IMR-90 (cell line): ENCODE measurements at regions not wholly inside any gene's neighbourhood (a gene's known extent, or its start where the extent isn't known, plus 50 kb on each side); places are given as distances from the start of the nearest gene placed in this dataset.

Experiments used
- ATAC-seq: fragments of 200-7000 bp; cut with Tn5 transposase; 2 replicates; pipeline ENCODE4 v1.9.1; 2020; ENCODE audit warnings: low read depth, mild to moderate bottlenecking, moderate library complexity
- BruUV-seq: library from RNA; stranded (reverse); fragments of 400-500 nt; replicated peaks from 2 replicates; lab custom pipeline; 2021; lab: Mats Ljungman, UMichigan
- CTCF ChIA-PET: fragments of 300-600 bp; formaldehyde crosslinking; extraction: SDS; loops from one replicate; lab custom pipeline; 2021; ENCODE audit warnings: antibody characterized with exemption; lab: Yijun Ruan, JAX
- POLR2A ChIA-PET: fragments of 300-600 bp; sonication (Branson Sonifier 250); formaldehyde crosslinking; loops from one replicate; lab custom pipeline; 2022; ENCODE audit warnings: antibody characterized with exemption; ENCODE audit not compliant: unreplicated experiment; lab: Charles Lee
- DNase-seq: peaks from one replicate; pipeline ENCODE4 v3.0.0; 2013
- H2AFZ ChIP-seq: replicated peaks from 2 replicates; pipeline ENCODE3; 2013; ENCODE audit warnings: low read length, mild to moderate bottlenecking; ENCODE audit not compliant: poor library complexity
- H2AK5ac ChIP-seq: 2 replicates; pipeline ENCODE4 v1.6.1; 2013; ENCODE audit warnings: low read depth, low read length, inconsistent platforms
- H2AK9ac ChIP-seq: replicated peaks from 2 replicates; pipeline ENCODE3; 2013; ENCODE audit warnings: mild to moderate bottlenecking, low read depth, low read length, moderate library complexity; ENCODE audit not compliant: poor library complexity
- H2BK120ac ChIP-seq: 2 replicates; pipeline ENCODE4 v1.6.1; 2013; ENCODE audit warnings: low read depth, low read length, inconsistent platforms
- H2BK15ac ChIP-seq: 3 replicates; pipeline ENCODE4 v1.6.1; 2013; ENCODE audit warnings: low read depth, low read length, inconsistent platforms
- H2BK20ac ChIP-seq: 2 replicates; pipeline ENCODE4 v1.6.1; 2013; ENCODE audit warnings: low read depth, mild to moderate bottlenecking, inconsistent platforms, low read length, moderate library complexity
- H2BK5ac ChIP-seq: 2 replicates; pipeline ENCODE4 v1.6.1; 2013; ENCODE audit warnings: mild to moderate bottlenecking, low read depth, low read length, inconsistent platforms; ENCODE audit not compliant: poor library complexity, severe bottlenecking
- H3K14ac ChIP-seq: replicated peaks from 2 replicates; pipeline ENCODE4 v1.6.1; 2013; ENCODE audit warnings: low read depth, low read length, inconsistent platforms
- H3K18ac ChIP-seq: 2 replicates; pipeline ENCODE4 v1.6.1; 2013; ENCODE audit warnings: low read depth, low read length, control low read depth
- H3K23ac ChIP-seq: 2 replicates; pipeline ENCODE4 v1.6.1; 2013; ENCODE audit warnings: low read depth, low read length, inconsistent platforms
- H3K27ac ChIP-seq: 2 replicates; pipeline ENCODE4 v1.5.1; 2013; ENCODE audit warnings: mild to moderate bottlenecking, control low read depth, low read length; ENCODE audit not compliant: insufficient read depth
- H3K27me3 ChIP-seq: 2 replicates; pipeline ENCODE4 v1.6.1; 2013; ENCODE audit warnings: low read length; ENCODE audit not compliant: control insufficient read depth, insufficient read depth
- H3K36me3 ChIP-seq: 2 replicates; pipeline ENCODE4 v1.6.1; 2013; ENCODE audit warnings: low read length, mixed read lengths; ENCODE audit not compliant: control insufficient read depth, insufficient read depth
- H3K4ac ChIP-seq: 2 replicates; pipeline ENCODE4 v1.6.1; 2013; ENCODE audit warnings: low read depth, low read length, inconsistent platforms
- H3K4me1 ChIP-seq: 2 replicates; pipeline ENCODE4 v1.6.1; 2013; ENCODE audit warnings: low read length, mixed read lengths; ENCODE audit not compliant: control insufficient read depth, insufficient read depth
- H3K4me2 ChIP-seq: 2 replicates; pipeline ENCODE4 v1.6.1; 2013; ENCODE audit warnings: low read depth, mild to moderate bottlenecking, control low read depth, low read length, moderate library complexity
- H3K4me3 ChIP-seq: 2 replicates; pipeline ENCODE4 v1.5.1; 2013; ENCODE audit warnings: low read depth, mild to moderate bottlenecking, control low read depth, low read length, moderate library complexity; ENCODE audit not compliant: insufficient read depth
- H3K56ac ChIP-seq: 2 replicates; pipeline ENCODE4 v1.6.1; 2013; ENCODE audit warnings: low read length, inconsistent platforms; ENCODE audit not compliant: insufficient read depth; ENCODE audit errors: extremely low read depth
- H3K79me1 ChIP-seq, 2 experiments: 2 replicates each; pipeline ENCODE4 v1.6.1; 2013; ENCODE audit warnings: low read length in 2 of 2, inconsistent platforms in 1 of 2, low read depth in 1 of 2
- H3K9ac ChIP-seq: 2 replicates; pipeline ENCODE4 v1.6.1; 2013; ENCODE audit warnings: low read depth, low read length, control low read depth
- H3K9me1 ChIP-seq: 2 replicates; pipeline ENCODE4 v1.6.1; 2013; ENCODE audit warnings: low read length, inconsistent platforms; ENCODE audit not compliant: insufficient read depth
- H3K9me3 ChIP-seq: 2 replicates; pipeline ENCODE4 v1.6.1; 2013; ENCODE audit warnings: low read length; ENCODE audit not compliant: control insufficient read depth, insufficient read depth
- H4K20me1 ChIP-seq: 2 replicates; pipeline ENCODE4 v1.6.1; 2013; ENCODE audit warnings: low read length, inconsistent platforms; ENCODE audit not compliant: insufficient read depth
- H4K5ac ChIP-seq: 2 replicates; pipeline ENCODE4 v1.6.1; 2013; ENCODE audit warnings: mild to moderate bottlenecking, low read depth, low read length, control low read depth
- H4K8ac ChIP-seq, 2 experiments: 2 replicates each; pipeline ENCODE4 v1.6.1; 2013; ENCODE audit warnings: low read depth in 2 of 2, low read length in 2 of 2, control low read depth in 1 of 2, inconsistent platforms in 1 of 2
- H4K91ac ChIP-seq: 2 replicates; pipeline ENCODE4 v1.6.1; 2013; ENCODE audit warnings: low read depth, low read length, inconsistent platforms; ENCODE audit not compliant: insufficient read depth
- ELK1 ChIP-seq: fragments of 150-350 bp; IDR thresholded peaks from 2 replicates; pipeline ENCODE4 v1.6.1; 2016; ENCODE audit warnings: low read depth, mild to moderate bottlenecking, low read length, moderate library complexity, borderline replicate concordance
- POLR2A ChIP-seq: IDR thresholded peaks from 2 replicates; pipeline ENCODE4 v1.6.1; 2012; ENCODE audit warnings: mild to moderate bottlenecking, low read depth, low read length
- WGBS, 2 experiments: methylation state at CpG; one replicate each; pipeline versions ENCODE4 v1.1.5 to v1.1.7; 2013; ENCODE audit warnings: missing lambda C conversion rate in 2 of 2; ENCODE audit not compliant: insufficient read length in 1 of 2; ENCODE audit errors: extremely low coverage in 2 of 2; 5-methylcytosine and 5-hydroxymethylcytosine counted together
- dilution Hi-C: fragments of 300-500 bp; cut with HindIII; formaldehyde crosslinking; loops from one replicate; pipeline ENCODE4 v1.14.3; 2018; ENCODE audit warnings: low sequenced_read_pairs; ENCODE audit not compliant: unreplicated experiment
- in situ Hi-C: fragments of 300-500 bp; cut with MboI; formaldehyde crosslinking; loops from 3 replicates; pipeline ENCODE4 v1.14.3; 2019; ENCODE audit warnings: low sequenced_read_pairs, inconsistent platforms, mixed read lengths
- intact Hi-C: fragments of 100-400 bp; cut with micrococcal nuclease; formaldehyde crosslinking; loops from 2 replicates; pipeline ENCODE4 v1.10.0; 2022

- Histone ChIP-seq H3K36me3 (no peaks in the 10 kb centered on the region), H3K9me3 (no peaks in the 10 kb centered on the region), H2BK120ac (no peak overlapping the region), H3K4ac (no peak overlapping the region), H3K79me1 (no peaks in the 10 kb centered on the region), H3K4me2 (no peak overlapping the region), H3K4me1 (no peaks in the 10 kb centered on the region), H3K14ac (no peak overlapping the region), H3K18ac (no peak overlapping the region), H2AK9ac (no peak overlapping the region), H4K8ac (no peak overlapping the region), H4K20me1 (no peaks in the 10 kb centered on the region), H3K27ac (no peak overlapping the region), H4K91ac (no peak overlapping the region), H2BK20ac (no peak overlapping the region), H3K23ac (no peak overlapping the region), H3K27me3 (no peaks in the 10 kb centered on the region), H2BK5ac (no peak overlapping the region), H4K5ac (no peak overlapping the region), H2AK5ac (no peak overlapping the region), H3K56ac (no peak overlapping the region), H3K4me3 (no peak overlapping the region), H2AFZ (no peak overlapping the region), H2BK15ac (no peak overlapping the region), H3K9ac (no peak overlapping the region), H3K9me1 (no peaks in the 10 kb centered on the region)
- no CpG with 5 or more reads among the region's 1 CpG for WGBS, 2 experiments
- BruUV-seq: no TSS peak
- POLR2A ChIA-PET: no interaction called here
- CTCF ChIA-PET: no interaction called here
- ATAC-seq: no peak
- TF ChIP-seq ELK1 (no peak), POLR2A (no peak)
- DNase-seq: no peak
- in situ Hi-C loops (no loop called here), dilution Hi-C loops (no loop called here), intact Hi-C loops (no loop called here)
These were observed 1728.3 kb downstream of the SUCLG1 start for GRCh38 chr2:82730811-82731210.
